ENCODE measurements at regions not wholly inside any gene's neighbourhood (a gene's known extent, or its start where the extent isn't known, plus 50 kb on each side); places are given as distances from the start of the nearest gene placed in this dataset.
"Not testable (repeated sequence)": the region's sequence is repeated elsewhere in the genome, so short reads cannot be mapped to it uniquely, and the experiment has no call there.

DNA sequence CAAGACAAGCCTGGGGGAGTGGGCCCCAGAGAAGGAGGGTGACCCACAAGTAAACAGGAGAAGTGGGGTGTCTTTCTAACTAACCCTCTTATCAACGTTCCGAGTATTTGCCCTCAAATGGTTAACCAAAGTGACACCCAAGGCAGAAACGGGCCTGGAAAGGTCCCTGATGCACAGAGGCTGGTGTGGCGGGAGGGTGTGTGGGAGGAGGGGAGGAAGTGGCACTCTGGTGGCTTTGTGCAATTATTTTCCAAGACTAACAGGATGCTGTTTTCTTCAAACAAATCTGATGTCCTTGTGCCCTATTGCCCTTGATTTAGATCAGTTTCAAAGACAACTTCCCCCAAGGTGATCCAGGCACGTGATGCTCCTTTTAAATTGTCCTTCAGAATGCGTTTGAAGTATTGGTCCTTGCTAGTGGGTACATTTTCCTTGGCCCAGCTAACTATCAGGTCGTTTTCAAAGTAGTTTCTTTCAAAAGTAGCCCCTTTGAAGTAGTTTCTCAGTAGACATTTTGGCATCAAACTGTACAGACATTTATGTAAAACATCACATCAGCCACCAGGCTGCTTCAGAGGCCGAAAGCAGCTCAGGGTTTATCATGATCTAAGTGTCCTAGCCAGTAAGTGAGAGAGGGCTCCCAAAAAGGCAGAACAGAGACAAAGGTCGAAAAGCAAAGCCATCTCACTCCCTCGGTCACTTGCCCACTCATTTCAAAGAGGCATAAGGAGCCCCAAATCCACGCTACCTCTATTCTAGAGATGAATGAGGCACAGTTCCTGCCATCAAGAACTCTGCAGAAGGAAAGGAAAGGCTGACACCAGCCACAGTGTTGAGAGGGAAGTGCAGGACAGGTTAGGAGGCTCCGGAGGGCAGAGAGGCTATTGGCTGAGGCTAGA, 371.1 kb upstream of the ID2 start:
- DNase-seq = no peak

DNA sequence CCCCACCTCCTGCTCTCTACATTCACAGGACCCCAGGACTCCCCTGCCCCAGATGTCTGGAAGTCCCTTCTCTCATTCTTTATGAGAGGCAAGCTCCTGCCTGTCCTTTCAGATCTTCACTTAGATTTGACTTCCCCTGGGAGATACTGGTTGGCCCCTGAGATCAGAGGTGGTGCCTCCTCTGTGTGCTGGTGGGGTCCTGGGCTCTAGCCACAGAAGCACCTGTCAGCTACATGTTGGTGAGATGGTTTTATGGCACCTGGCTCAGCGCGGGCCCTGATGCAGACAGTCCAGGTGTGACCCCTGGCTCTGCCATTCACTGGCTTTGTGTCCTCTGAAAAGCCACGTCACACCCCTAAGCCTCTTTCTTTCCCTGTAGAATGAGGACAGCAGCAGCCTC, 369.6 kb upstream of the ID2 start:
- DNase-seq = no peak

DNA sequence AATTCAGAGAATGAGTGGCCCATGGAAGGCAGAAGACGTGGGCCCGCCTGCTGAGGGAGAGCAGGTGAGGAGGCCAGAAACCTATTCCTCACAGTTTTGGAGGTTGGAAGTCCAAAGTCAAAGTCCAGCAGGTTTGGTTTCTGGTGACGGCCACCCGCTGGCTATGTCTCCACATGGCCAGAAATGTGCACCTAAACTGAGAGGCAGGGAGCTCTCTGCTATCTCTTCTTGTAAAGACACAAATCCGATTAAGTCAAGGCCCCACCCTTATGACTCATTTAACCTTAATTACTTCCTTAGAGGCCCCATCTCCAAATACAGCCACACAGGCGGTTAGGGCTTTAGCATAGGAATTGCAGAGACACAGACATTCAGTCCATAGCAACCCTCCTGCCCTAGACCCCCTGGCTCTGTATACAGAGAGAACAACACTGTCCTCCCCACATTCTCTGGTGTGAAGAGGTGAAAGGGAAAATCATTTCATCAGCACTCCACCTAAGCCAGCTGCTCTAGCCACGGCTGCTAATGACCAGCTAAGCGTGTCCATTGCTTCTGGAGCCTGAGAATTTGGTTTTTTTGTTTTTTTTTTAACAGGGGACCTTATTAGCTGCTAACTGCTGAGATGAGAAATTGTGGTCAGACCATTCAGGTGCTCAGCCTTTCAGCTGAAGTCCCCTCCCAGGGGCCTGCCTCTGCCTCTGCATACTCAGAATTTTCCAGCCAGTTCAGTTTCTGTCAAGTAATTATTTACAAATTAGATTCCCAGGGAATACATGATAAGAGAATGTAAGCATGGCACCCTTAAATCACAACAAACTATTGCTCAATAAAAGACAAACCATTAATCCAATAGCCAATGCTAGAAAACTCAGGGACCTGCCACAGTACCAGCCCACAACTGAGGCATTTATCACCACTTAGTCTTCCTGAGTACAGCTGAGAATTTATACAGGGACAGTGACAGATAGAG, 368.7 kb upstream of the ID2 start:
- no peak for DNase-seq

DNA sequence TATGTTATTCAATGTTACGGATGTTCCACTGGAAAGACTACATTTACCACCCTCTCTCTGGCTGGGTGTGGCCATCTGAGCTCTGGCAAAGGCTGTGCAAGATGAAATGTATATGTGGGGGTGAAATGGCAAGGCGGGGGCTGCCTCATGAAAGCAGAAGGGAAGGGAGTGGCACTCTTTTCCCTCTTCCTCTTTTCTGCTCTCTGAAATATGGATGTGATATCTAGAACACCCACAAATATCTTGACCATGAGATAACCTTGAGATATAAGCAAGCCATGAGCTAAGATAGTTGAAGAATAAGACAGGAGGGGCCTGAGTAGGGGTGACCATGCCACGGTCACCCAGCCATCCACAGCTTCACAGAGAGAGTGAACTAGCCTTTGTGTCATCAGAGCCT, 367.8 kb upstream of the ID2 start:
- DNase-seq = no peak

DNA sequence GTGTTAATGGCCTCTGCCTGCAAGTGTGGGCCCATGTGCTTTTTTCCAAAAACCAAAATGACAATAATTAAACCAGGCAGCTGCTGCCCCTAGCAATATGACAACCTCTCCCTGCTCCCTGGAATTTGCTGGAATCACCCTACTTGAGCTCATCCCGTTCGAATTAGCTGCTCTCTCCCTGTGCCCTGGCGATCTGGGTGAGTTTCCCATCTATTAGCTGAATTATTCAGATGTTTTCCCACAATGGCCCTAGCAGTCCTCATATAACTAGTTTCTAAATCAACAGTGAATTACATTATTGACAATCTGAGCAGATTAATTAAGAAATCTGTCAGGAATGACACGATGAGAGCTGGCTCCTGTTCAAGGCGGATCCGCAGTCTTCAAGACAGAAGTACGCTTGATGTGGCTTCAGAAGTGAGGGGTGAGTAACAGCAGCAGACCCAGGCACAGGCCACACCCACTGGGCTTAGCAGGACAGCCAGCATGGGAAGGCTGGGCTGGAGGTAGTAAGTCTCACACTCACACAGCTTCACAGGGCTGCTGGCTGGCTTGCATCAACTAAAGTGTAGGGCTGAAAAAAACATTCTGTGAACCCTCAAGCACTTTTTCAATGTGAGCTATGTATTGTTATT, 366.2 kb upstream of the ID2 start:
- no peak for DNase-seq

DNA sequence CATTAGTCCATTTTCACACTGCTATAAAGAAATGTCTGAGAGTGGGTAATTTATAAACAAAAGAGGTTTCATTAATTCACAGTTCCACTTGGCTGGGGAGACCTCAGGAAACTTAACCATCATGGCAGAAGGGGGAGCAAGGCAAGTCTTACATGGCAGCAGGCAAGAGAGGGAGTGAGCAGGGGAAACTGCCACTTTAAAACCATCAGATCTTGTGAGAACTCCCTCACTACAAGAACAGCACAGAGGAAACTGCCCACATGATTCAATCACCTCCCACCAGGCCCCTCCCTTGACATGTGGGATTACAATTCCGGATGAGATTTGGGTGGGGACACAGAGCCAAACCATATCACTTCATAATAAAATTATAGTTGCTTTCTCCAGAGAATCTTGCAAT, 365.5 kb upstream of the ID2 start:
- no peak for DNase-seq

DNA sequence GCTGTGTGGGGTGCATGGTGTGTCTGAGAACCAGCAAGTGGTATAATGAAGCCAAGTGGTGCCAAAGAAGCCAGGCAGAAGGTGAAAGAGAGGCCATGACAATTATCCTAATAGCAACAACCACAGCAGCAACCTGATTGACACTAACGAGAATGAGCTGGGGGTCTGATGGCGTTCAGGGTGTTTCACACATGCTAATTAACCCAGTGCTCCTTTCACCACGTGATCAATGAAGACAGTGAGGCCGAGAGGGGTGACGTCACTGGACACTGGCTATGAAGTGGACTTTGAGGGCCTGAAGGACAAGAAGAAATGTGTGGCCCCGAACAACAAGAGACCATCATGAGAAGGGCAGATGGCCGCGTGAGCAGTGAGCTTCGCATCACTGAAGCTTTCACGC, 364.4 kb upstream of the ID2 start:
- no peak for DNase-seq

DNA sequence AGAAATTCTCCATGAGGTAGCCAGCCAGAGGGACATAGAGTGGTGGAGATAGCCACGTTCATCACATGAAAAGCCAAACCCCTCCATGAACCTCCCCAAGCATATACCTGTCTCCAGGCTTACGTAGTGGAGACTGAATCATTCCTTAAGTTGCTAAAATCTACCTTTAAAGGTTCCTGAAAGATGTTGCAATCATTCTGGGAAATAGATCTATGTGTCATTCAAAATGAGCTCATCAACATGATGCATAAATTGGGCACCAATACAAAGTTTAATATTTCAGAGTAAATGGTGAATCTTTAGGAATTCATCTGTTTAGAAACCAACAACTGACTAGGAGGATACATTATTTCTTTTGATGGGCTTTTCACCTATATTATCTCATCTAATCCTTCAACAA, 362.6 kb upstream of the ID2 start:
- no peak for DNase-seq

DNA sequence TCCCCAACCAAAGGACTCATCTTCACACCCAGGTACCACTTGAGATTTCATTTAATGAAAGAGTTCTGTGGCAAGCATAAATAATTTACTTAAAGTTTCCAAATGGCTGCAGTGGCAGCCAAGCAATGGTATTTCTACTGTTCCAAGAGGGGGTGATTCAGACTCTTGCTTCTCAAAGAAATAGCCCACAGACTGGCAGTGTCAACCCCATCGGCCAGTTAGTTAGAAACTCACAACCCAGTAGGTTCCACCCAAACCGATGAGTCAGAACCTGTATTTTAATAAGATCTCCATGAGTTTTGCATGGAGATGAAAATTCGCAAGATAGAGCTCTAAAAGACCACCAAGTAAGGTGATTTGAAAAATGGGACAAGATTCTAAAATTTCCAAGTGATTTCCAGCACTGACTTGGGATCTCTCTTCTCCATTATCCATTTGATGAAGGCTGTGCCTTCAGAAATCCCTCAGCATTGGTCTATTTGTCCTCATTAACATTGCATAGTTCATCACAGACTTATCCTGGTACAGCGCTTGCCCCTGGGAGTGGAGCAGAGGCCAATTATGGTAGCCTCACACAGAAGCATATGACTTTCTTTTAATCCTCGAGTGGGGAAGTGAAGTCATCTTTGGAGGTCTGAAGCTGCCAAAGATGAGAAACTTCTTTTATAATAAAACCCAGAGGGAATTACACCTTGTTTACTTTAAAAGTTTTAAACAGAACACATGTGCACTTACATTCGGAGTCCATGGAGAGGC, 361.4 kb upstream of the ID2 start:
- no peak for DNase-seq

DNA sequence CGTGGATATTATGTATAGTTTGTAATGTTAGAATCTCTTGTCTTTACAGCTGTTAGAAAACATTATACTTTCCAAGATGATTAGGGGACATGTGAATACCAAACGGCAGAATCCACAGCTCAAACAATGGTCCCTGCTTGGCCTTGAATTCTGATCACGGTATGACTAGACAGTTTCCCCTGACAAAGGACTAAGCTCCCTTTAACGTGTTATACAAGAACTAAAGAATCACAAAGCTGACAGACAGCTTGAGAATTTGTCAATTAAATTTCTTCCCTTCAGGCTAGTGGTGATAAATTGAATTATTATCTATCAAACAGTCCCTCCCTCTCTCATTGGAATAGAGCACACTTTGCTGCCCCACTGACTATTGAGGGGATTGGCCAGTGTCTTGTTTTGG, 359.2 kb upstream of the ID2 start:
- no peak for DNase-seq

DNA sequence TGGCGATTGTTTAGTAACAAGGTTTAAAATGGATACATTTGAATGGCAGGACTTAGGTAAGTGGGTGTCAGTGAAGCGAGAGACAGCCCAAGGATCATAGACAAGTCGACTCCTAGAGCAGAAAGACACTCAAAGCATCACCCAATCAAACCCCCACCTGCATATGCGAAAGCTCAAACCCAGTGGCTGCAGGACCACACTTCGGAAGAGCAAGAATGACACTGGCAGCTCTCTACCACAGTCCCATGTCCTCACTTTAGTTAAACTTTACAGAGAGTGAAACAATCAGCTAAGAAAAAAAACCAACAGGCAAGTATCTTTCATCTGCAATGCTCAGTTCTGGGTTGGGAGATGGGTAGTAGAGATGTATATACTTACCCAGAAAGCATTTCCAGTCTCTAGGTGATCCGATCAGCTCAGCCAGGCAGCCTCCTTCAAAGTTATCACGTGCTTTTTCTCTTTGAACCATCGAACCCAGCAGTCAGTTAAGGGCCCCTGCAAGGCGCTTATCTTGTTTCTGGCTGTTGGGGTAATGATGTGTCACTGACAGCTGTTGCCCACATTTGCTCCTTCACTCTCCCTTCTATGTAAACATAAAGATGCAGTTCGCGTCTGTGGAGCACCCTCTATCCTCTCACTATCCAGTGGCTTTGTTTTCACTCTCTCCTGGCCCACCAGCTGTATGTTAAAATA, 357.5 kb upstream of the ID2 start:
- peak; percentile 19 to 56 for DNase-seq

DNA sequence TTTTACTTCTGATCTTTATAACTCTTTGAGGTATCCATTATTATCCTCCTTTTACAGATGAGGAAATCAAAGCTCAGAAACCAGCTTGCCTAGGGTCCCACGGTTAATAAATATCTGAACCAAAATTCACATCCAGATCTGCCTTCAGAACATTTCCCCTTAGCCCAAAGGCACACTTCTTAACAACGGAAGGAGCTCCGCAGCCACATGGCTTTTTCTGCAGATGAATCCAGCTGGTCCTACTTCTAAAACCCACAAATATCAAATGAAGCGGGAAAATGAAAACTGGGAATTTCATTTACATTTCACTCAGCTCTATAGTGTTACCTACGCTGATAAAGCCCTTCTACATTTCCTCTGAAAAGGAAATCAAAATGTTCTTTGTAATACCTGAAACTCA, 357.0 kb upstream of the ID2 start:
- DNase-seq = peak in 1 of 2 donors; percentile 27

DNA sequence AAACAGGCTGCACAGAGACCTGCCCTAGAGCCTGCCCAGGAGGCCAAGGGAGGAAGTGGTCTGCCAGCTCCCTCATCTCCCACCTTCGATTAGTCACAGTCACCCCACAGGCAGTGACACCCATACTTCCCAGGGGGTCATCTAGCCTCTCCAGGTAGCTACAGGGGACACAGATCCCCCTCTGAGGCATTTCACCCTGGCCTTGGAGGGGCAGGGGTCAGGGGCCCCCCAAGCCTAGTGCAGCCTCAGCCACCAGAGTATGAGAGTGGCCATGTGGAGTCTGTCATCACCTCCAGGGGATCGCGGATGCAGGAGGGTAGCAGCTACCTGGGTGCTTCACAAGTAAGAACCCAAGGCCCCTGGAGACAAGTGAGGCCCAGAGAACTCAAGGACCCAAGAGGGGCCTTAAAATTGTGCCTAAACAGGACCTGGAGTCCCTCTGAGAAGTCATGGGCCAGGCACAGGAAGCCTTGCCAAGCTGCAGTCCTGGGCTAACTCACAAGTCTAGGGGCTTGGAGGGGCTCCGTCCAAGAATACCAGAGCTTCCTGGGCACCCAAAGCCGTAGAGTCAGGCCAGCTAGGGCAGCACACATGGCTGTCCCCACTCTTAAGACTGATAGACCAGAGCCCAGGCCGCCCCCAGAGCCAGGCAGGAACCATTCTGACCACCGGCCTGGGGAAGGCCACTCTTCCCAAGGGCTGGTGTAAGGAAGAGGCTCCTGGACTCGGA, 354.3 kb upstream of the ID2 start:
- no peak for DNase-seq

DNA sequence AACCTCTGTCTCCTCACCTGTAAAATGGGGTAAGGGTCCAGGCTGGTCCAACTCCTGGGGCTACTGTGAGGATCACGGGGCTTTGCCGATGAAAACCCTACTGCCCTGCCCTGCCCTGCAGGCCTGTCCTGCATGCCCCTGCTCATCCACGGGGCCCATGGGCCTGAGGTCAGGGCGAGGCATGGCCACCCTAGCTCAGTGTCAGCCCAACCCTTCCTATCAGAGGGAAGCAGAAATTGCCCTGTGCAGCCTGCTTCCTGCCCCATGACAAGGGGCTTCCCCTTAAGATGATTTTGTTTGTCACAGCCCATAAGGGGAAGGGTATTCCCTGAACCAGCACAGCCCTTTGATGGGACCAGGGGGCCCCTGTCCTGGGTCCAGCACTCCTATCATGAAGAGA, 353.6 kb upstream of the ID2 start:
- DNase-seq = no peak

DNA sequence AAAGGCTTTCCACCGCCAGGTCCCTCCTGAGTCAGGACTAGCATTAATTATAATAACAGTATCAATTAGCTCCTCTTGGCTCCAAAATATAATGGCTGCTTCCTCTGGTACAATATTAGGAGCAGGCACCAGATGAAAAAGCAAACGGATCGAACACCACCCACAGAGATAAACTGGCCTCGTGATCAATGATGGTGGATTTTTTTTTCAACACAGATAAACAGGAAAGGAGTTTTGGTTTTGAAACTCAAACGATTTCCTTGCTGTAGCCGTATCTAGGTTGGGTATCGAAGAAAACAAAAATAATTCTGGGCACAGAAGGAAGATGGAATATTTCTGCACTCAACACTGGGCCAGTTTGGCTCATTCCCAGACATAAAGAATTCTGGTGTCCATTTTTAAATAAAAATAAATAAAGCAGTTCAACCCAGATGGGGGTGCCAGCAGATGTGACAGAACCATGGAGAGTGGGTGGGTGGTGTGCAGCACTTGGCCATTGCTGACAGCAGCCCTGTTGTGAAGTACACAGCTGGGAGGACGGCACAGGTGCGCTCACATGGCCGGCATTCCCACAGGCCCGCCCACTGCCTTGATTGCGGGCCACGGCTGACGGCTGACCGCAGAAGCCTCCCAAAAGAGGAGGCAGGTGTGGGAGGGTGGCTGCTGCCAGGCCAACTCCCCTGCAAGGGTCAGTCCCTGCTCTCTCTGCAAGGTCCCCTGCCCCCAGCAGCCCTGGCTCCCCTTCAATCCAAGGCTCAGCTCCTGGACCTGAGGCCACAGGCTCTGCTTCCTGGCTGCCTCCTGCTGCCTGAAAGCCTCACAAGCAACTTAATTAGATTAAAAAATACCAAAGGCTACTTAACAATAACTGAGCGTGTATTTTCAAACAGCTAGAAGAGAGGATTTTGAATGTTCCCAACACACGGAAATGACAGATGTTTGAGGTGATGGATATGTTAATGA, 351.9 kb upstream of the ID2 start:
- no peak for DNase-seq

DNA sequence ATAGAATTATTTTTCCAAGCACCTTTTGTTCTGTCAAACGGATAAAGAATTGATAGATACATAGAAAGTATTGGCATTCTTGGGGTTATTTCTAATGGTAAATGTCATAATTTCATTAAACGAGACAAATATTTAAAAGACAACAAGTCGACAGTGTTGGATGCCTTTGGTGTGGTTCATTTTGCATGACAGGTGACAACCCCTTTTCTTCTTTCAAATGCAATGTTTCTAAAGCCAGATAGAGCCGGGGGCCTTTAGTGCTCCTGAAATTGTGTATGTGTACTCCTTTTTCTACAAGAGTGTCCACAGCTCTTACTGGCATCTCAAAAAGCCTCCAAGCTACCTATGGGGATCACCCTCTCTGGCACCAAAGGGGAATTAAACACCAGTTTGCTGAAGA, 350.8 kb upstream of the ID2 start:
- no peak for DNase-seq

DNA sequence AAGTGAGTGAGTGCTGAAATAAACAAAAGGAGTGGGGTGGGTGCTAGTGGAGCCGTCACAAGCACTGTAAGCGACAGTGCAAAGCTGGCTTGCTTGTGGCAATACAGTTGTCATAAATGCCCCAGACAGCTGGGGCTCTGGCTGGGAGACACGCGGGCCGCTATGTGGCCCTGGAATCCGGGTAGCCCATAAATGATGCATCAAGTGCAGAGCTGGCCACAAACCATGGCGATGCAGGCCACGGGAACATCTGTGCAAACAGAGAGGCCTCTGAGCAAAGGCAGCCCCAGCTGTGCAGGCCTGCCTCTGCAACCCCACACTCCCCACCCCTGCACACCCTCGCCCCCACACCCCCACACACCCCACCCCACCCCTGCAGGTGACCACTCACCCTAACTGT, 349.2 kb upstream of the ID2 start:
- DNase-seq = no peak

DNA sequence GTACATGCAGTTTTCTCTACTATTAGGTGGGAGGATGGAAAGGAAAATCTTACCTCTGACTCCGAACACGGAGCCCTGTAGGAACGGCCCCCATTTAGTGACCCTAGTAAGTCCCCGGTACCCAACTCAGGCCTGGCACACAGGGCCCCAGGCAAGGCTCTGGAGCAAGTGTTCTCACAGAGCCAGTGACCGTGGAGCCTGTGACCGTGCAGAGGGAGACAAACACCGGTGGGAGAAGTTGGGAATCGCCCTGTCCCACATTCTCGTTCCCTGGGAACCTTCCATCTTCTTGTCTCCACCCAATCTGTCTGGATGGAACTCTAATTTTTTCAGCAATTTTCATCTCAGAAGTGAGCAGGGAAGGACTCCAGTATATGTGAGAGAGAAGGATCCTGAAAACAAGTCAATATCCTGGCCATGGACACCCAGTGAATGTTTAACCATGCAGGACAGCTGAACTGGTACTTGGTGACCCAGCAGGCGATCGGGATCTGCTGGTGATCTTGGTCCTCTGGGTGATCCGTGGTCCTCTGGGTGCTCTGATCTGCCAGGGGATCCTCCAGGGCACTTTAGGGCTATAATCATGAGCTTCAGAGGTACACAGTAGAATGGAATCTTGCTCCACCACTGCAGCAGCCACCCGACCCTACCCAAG, 348.6 kb upstream of the ID2 start:
- no peak for DNase-seq

DNA sequence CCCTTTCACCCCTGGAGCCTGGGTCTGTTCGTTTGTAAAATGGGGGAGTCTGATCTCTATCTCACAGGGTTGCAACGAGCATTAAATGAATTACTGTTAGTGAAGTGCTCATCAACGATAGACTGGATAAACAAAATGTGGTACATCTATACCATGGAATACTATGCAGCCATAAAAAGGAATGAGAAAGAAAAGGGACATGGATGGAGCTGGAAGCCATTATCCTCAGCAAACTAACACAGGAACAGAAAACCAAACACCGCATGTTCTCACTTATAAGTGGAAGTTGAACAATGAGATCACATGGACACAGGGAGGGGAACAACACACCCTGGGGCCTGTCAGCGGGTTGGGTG, 348.0 kb upstream of the ID2 start:
- not testable (repeated sequence) for DNase-seq

All from right lung (tissue), 2 donors.